ENCODE measurements at regions not wholly inside any gene's neighbourhood (a gene's known extent, or its start where the extent isn't known, plus 50 kb on each side); places are given as distances from the start of the nearest gene placed in this dataset.

DNA sequence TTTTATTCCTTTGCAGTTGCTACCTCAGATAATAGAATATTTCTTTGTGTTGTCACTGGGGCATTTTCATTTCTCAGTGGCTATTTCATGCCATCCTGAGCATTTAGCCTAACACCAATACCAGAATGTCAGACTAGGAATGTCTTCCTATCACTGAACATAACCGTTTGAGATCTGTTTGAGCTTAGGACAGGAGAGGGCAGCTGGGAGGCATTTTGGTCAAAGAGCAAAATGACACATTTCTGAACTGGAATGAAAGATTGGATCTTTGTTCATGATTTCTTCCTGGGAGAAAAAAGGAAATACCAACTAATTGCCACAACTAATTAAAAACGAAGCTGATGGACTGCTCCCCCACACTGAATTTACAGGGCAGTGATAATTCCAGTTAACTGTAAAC lies 921.3 kb upstream of the NR2F2 start:
- BruUV-seq (replicated peaks): no TSS peak
- TF ChIP-seq AKAP8 (CRISPR knock-in tag; IDR thresholded peaks at IDR 0.05) (no peak), GATA4 (IDR thresholded peaks at IDR 0.05; ENCODE audit: borderline replicate concordance, low read depth) (no peak), KLF9 (CRISPR knock-in tag; IDR thresholded peaks at IDR 0.05; ENCODE audit: low read depth) (no peak), ZUFSP (CRISPR knock-in tag; IDR thresholded peaks at IDR 0.05; ENCODE audit: borderline replicate concordance) (no peak), ZXDC (CRISPR knock-in tag; IDR thresholded peaks at IDR 0.05) (no peak)
- TF ChIP-seq, protein P1, sequence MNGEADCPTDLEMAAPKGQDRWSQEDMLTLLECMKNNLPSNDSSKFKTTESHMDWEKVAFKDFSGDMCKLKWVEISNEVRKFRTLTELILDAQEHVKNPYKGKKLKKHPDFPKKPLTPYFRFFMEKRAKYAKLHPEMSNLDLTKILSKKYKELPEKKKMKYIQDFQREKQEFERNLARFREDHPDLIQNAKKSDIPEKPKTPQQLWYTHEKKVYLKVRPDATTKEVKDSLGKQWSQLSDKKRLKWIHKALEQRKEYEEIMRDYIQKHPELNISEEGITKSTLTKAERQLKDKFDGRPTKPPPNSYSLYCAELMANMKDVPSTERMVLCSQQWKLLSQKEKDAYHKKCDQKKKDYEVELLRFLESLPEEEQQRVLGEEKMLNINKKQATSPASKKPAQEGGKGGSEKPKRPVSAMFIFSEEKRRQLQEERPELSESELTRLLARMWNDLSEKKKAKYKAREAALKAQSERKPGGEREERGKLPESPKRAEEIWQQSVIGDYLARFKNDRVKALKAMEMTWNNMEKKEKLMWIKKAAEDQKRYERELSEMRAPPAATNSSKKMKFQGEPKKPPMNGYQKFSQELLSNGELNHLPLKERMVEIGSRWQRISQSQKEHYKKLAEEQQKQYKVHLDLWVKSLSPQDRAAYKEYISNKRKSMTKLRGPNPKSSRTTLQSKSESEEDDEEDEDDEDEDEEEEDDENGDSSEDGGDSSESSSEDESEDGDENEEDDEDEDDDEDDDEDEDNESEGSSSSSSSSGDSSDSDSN (CRISPR knock-in tag; IDR thresholded peaks at IDR 0.05): no peak
- H3K9me3 ChIP-seq (ENCODE audit: low read length): peaks cover 80% of the 10 kb centered on the region
- CTCF ChIA-PET (ENCODE audit: low intra/inter-chr PET ratio, low total read pairs): no interaction called here
- H3K4me2 ChIP-seq (ENCODE audit: low read depth, low read length): no peak overlapping the region
- H3K9ac ChIP-seq (ENCODE audit: insufficient read depth, low read depth, low read length): no peak overlapping the region
- no peaks in the 10 kb centered on the region for H3K79me2 ChIP-seq (ENCODE audit: insufficient read depth, low read length)
- DNase-seq (ENCODE audit: low spot score): no peak
- WGBS (ENCODE audit: low lambda C conversion rate): 0% methylated on average over 2 of the region's 2 CpGs
- no peak overlapping the region for H2AFZ ChIP-seq (ENCODE audit: low read length)
- FAIRE-seq: no peak
- in situ Hi-C loops (cut with HindIII; ENCODE audit: extremely low pct_ligation_motif_present, low pct_unique_long_range_greater_than_20kb) (no loop called here), intact Hi-C loops (cut with micrococcal nuclease; ENCODE audit: unreplicated experiment) (no loop called here)
- no peaks in the 10 kb centered on the region for H4K20me1 ChIP-seq (ENCODE audit: insufficient read depth, low read length)
- no peak overlapping the region for H3K27ac ChIP-seq (ENCODE audit: extremely low read length, insufficient read depth, low read length)
- H3K27me3 ChIP-seq (ENCODE audit: control insufficient read depth in 1 of 2, insufficient read depth in 2 of 2, low read length in 2 of 2): no peaks in the 10 kb centered on the region
- ATAC-seq: no peak
- no peak overlapping the region for H3K4me3 ChIP-seq (replicated peaks in 1 of 3; ENCODE audit: insufficient read depth in 1 of 3, low read depth in 2 of 3, low read length in 3 of 3)
- POLR2A ChIA-PET: no interaction called here
- no peaks in the 10 kb centered on the region for H3K4me1 ChIP-seq (ENCODE audit: insufficient read depth, low read length)
- no peaks in the 10 kb centered on the region for H3K36me3 ChIP-seq (replicated peaks in 1 of 2; ENCODE audit: control insufficient read depth in 1 of 2, insufficient read depth in 2 of 2, low read length in 2 of 2)
